HL-60 (cell line): ENCODE measurements at regions not wholly inside any gene's neighbourhood (a gene's known extent, or its start where the extent isn't known, plus 50 kb on each side); places are given as distances from the start of the nearest gene placed in this dataset.
"Not testable (repeated sequence)": the region's sequence is repeated elsewhere in the genome, so short reads cannot be mapped to it uniquely, and the experiment has no call there.

Experiments
- CTCF ChIP-seq: IDR thresholded peaks from one replicate; pipeline ENCODE4 v1.5.1; 2011; ENCODE audit warnings: low read length, control low read depth, inconsistent platforms; ENCODE audit not compliant: insufficient read depth
- POLR2AphosphoS5 ChIP-seq: IDR thresholded peaks from 2 replicates; pipeline ENCODE4 v1.6.1; 2012; ENCODE audit warnings: low read depth

- TF ChIP-seq CTCF, POLR2AphosphoS5: not testable (repeated sequence)
These were observed 299.3 kb downstream of the BCOR start for GRCh38 chrX:39798488-39798887.
